ENCODE measurements at regions not wholly inside any gene's neighbourhood (a gene's known extent, or its start where the extent isn't known, plus 50 kb on each side); places are given as distances from the start of the nearest gene placed in this dataset.
"Not testable (repeated sequence)": the region's sequence is repeated elsewhere in the genome, so short reads cannot be mapped to it uniquely, and the experiment has no call there.

GRCh38 chr20:26006164-26006563 is 309.5 kb upstream of the ZNF337 start:
- H3K23ac ChIP-seq (ENCODE audit: low read length); H2AK5ac ChIP-seq (ENCODE audit: low read length); H3K14ac ChIP-seq (ENCODE audit: low read length); H4K8ac ChIP-seq (ENCODE audit: low read depth, low read length); DNase-seq; H3K36me3 ChIP-seq (ENCODE audit: control insufficient read depth in 1 of 2, insufficient read depth in 2 of 2, low read length in 2 of 2); H2BK12ac ChIP-seq (ENCODE audit: low read length); H4K12ac ChIP-seq (ENCODE audit: low read depth, low read length); H2AFZ ChIP-seq (ENCODE audit: insufficient read depth, low read length, poor library complexity); H3K27ac ChIP-seq (ENCODE audit: low read depth, low read length); H3K18ac ChIP-seq (ENCODE audit: low read length); H3K4me1 ChIP-seq (ENCODE audit: control insufficient read depth in 1 of 2, insufficient read depth in 2 of 2, low read length in 2 of 2); H3K79me1 ChIP-seq (ENCODE audit: low read length); H4K91ac ChIP-seq (ENCODE audit: low read depth, low read length); H2BK5ac ChIP-seq (ENCODE audit: low read depth, low read length, poor library complexity); H3K9me3 ChIP-seq (ENCODE audit: insufficient read depth, low read depth, low read length); H3K9ac ChIP-seq (ENCODE audit: low read length); H3K79me2 ChIP-seq (ENCODE audit: control insufficient read depth, insufficient read depth, low read length, poor library complexity); H3K27me3 ChIP-seq (ENCODE audit: insufficient read depth, low read length); H3K4me2 ChIP-seq (ENCODE audit: low read length); H3K4me3 ChIP-seq (ENCODE audit: low read depth, low read length); H2BK120ac ChIP-seq (ENCODE audit: insufficient read depth, low read length, poor library complexity); H3K4ac ChIP-seq (ENCODE audit: low read depth, low read length): not testable (repeated sequence)
- WGBS (ENCODE audit: extremely low coverage, insufficient coverage, insufficient read length) = no CpG with 5 or more reads among the region's 4 CpGs

GRCh38 chr20:26003959-26004358 is 307.3 kb upstream of the ZNF337 start:
- not testable (repeated sequence) for H4K91ac ChIP-seq (ENCODE audit: low read depth, low read length); H3K4ac ChIP-seq (ENCODE audit: low read depth, low read length); H3K4me2 ChIP-seq (ENCODE audit: low read length); H3K18ac ChIP-seq (ENCODE audit: low read length); H3K79me2 ChIP-seq (ENCODE audit: control insufficient read depth, insufficient read depth, low read length, poor library complexity); H3K79me1 ChIP-seq (ENCODE audit: low read length); H2AK5ac ChIP-seq (ENCODE audit: low read length); H3K4me3 ChIP-seq (ENCODE audit: low read depth, low read length); H3K27ac ChIP-seq (ENCODE audit: low read depth, low read length); H3K4me1 ChIP-seq (ENCODE audit: control insufficient read depth in 1 of 2, insufficient read depth in 2 of 2, low read length in 2 of 2); H2BK12ac ChIP-seq (ENCODE audit: low read length); H3K36me3 ChIP-seq (ENCODE audit: control insufficient read depth in 1 of 2, insufficient read depth in 2 of 2, low read length in 2 of 2); H3K27me3 ChIP-seq (ENCODE audit: insufficient read depth, low read length); H4K8ac ChIP-seq (ENCODE audit: low read depth, low read length); H4K12ac ChIP-seq (ENCODE audit: low read depth, low read length); DNase-seq; H3K14ac ChIP-seq (ENCODE audit: low read length); H2AFZ ChIP-seq (ENCODE audit: insufficient read depth, low read length, poor library complexity); H3K9me3 ChIP-seq (ENCODE audit: insufficient read depth, low read depth, low read length); H2BK5ac ChIP-seq (ENCODE audit: low read depth, low read length, poor library complexity); H3K23ac ChIP-seq (ENCODE audit: low read length); H3K9ac ChIP-seq (ENCODE audit: low read length); H2BK120ac ChIP-seq (ENCODE audit: insufficient read depth, low read length, poor library complexity)
- no CpG with 5 or more reads among the region's 3 CpGs for WGBS (ENCODE audit: extremely low coverage, insufficient coverage, insufficient read length)

DNA sequence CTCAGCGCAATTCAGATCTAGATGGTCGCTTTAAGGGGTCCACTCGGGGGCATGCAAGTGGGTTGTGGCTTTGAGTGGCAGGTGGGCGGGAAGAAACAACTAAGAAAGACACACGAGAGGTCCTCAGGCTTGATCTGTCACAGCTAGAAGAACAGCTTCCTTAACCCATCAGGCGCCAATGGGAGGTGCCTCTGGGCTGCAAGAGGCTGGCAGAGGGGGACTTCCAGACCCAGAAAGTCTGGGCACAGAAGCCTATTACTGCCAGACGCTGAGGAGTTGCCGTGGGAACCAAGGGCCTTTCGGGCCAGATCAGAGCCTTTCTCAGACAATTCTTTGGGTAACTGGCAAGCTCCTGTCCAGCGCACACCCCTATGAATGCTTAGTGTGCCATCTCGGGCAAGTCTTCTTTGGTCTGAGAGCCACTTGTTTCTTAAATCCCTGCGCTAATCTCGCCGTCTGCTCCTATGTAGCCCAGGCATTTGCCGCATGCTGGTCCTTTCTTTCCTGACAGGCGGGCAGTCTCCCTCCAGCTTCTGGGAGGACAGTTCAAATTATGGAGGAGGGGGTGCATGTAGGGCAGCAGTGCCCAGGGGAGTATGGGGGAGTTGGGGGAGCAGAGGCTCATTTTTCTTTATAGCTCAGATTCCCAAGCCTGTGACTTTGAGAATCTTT is 300.9 kb upstream of the ZNF337 start:
- not testable (repeated sequence) for H3K9ac ChIP-seq (ENCODE audit: low read length); H2BK120ac ChIP-seq (ENCODE audit: insufficient read depth, low read length, poor library complexity); H3K27ac ChIP-seq (ENCODE audit: low read depth, low read length); H3K4me3 ChIP-seq (ENCODE audit: low read depth, low read length); H4K8ac ChIP-seq (ENCODE audit: low read depth, low read length); H3K79me2 ChIP-seq (ENCODE audit: control insufficient read depth, insufficient read depth, low read length, poor library complexity); H3K4me2 ChIP-seq (ENCODE audit: low read length); H3K4ac ChIP-seq (ENCODE audit: low read depth, low read length); H3K23ac ChIP-seq (ENCODE audit: low read length); H3K9me3 ChIP-seq (ENCODE audit: insufficient read depth, low read depth, low read length); H2AFZ ChIP-seq (ENCODE audit: insufficient read depth, low read length, poor library complexity); H2AK5ac ChIP-seq (ENCODE audit: low read length); H3K4me1 ChIP-seq (ENCODE audit: control insufficient read depth in 1 of 2, insufficient read depth in 2 of 2, low read length in 2 of 2); H2BK12ac ChIP-seq (ENCODE audit: low read length); H3K18ac ChIP-seq (ENCODE audit: low read length); H2BK5ac ChIP-seq (ENCODE audit: low read depth, low read length, poor library complexity); H4K12ac ChIP-seq (ENCODE audit: low read depth, low read length); H4K91ac ChIP-seq (ENCODE audit: low read depth, low read length); H3K79me1 ChIP-seq (ENCODE audit: low read length); H3K14ac ChIP-seq (ENCODE audit: low read length); H3K27me3 ChIP-seq (ENCODE audit: insufficient read depth, low read length); DNase-seq; H3K36me3 ChIP-seq (ENCODE audit: control insufficient read depth in 1 of 2, insufficient read depth in 2 of 2, low read length in 2 of 2)
- no CpG with 5 or more reads among the region's 16 CpGs for WGBS (ENCODE audit: extremely low coverage, insufficient coverage, insufficient read length)

DNA sequence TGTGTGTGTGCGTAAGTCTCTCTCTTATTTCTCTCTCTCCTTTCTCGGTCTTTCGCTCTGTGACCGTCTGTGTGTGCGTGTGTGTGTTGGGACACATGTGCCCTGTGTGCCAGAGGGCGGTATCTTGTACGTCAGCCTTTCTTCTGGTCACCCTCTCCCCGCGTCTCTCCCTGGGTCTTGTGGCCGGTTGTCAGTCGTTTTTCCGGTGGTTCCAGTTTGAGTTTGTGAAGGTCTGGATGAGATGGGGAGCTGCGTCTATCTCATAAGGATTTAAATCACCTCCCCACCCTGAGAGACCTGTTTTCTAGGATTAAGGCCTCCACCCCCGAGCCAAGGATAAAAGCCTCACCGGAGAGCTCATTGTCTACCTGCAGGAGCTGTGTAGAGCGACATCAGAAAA is 295.5 kb upstream of the ZNF337 start:
- H3K14ac ChIP-seq (ENCODE audit: low read length) = no peak overlapping the region
- H2BK12ac ChIP-seq (ENCODE audit: low read length) = no peak overlapping the region
- no peaks in the 10 kb centered on the region for H3K79me2 ChIP-seq (ENCODE audit: control insufficient read depth, insufficient read depth, low read length, poor library complexity)
- no CpG with 5 or more reads among the region's 16 CpGs for WGBS (ENCODE audit: extremely low coverage, insufficient coverage, insufficient read length)
- H3K27me3 ChIP-seq (ENCODE audit: insufficient read depth, low read length) = peaks cover 1% of the 10 kb centered on the region
- no peak overlapping the region for H2BK120ac ChIP-seq (ENCODE audit: insufficient read depth, low read length, poor library complexity)
- no peaks in the 10 kb centered on the region for H3K79me1 ChIP-seq (ENCODE audit: low read length)
- no peak overlapping the region for H3K23ac ChIP-seq (ENCODE audit: low read length)
- no peak overlapping the region for H4K91ac ChIP-seq (ENCODE audit: low read depth, low read length)
- H3K4me2 ChIP-seq (ENCODE audit: low read length) = no peak overlapping the region
- H3K4me3 ChIP-seq (ENCODE audit: low read depth, low read length) = no peak overlapping the region
- H2AFZ ChIP-seq (ENCODE audit: insufficient read depth, low read length, poor library complexity) = no peak overlapping the region
- H3K4ac ChIP-seq (ENCODE audit: low read depth, low read length) = no peak overlapping the region
- H3K9ac ChIP-seq (ENCODE audit: low read length) = no peak overlapping the region
- H3K9me3 ChIP-seq (ENCODE audit: insufficient read depth, low read depth, low read length) = peaks cover under 1% of the 10 kb centered on the region
- no peak overlapping the region for H2BK5ac ChIP-seq (ENCODE audit: low read depth, low read length, poor library complexity)
- H3K27ac ChIP-seq (ENCODE audit: low read depth, low read length) = no peak overlapping the region
- H3K18ac ChIP-seq (ENCODE audit: low read length) = no peak overlapping the region
- no peak overlapping the region for H4K12ac ChIP-seq (ENCODE audit: low read depth, low read length)
- no peak overlapping the region for H4K8ac ChIP-seq (ENCODE audit: low read depth, low read length)
- no peak overlapping the region for H2AK5ac ChIP-seq (ENCODE audit: low read length)
- no peaks in the 10 kb centered on the region for H3K36me3 ChIP-seq (ENCODE audit: control insufficient read depth in 1 of 2, insufficient read depth in 2 of 2, low read length in 2 of 2)
- no peak for DNase-seq
- H3K4me1 ChIP-seq (ENCODE audit: control insufficient read depth in 1 of 2, insufficient read depth in 2 of 2, low read length in 2 of 2) = no peaks in the 10 kb centered on the region
